ENCODE measurements at regions not wholly inside any gene's neighbourhood (a gene's known extent, or its start where the extent isn't known, plus 50 kb on each side); places are given as distances from the start of the nearest gene placed in this dataset.

GRCh38 chr10:3981300-3981699, 196.3 kb upstream of the KLF6 start:
- no peak overlapping the region for H3K4me3 ChIP-seq (ENCODE audit: low read depth, low read length)
- H3K9me3 ChIP-seq (ENCODE audit: control insufficient read depth, insufficient read depth, low read depth, low read length): no peaks in the 10 kb centered on the region
- no peaks in the 10 kb centered on the region for H3K36me3 ChIP-seq (ENCODE audit: control insufficient read depth in 2 of 2, insufficient read depth in 1 of 2, low read length in 2 of 2)
- ChIA-PET CTCF (interaction anchor here (0.7 kb wide), 1 partner anchor 26 kb away, joined by 4 read pairs; no protein-coding TSS in a partner anchor), POLR2A (no interaction called here)
- TF ChIP-seq ZNF658 (tag by site-specific recombination; IDR thresholded peaks at IDR 0.05) (no peak), ZNF776 (tag by site-specific recombination; IDR thresholded peaks at IDR 0.05; ENCODE audit: borderline replicate concordance) (no peak), ZFP69B (tag by site-specific recombination; IDR thresholded peaks at IDR 0.05) (no peak)
- no peak overlapping the region for H3K27ac ChIP-seq (ENCODE audit: extremely low read depth, low read depth, low read length)
- H3K4me1 ChIP-seq (ENCODE audit: control insufficient read depth, insufficient read depth, low read length): no peaks in the 10 kb centered on the region

- Histone ChIP-seq H3K4me1 (ENCODE audit: control insufficient read depth, insufficient read depth, low read length) (no peaks in the 10 kb centered on the region), H3K36me3 (ENCODE audit: control insufficient read depth in 2 of 2, insufficient read depth in 1 of 2, low read length in 2 of 2) (no peaks in the 10 kb centered on the region), H3K4me3 (ENCODE audit: low read depth, low read length) (no peak overlapping the region), H3K27ac (ENCODE audit: extremely low read depth, low read depth, low read length) (no peak overlapping the region), H3K9me3 (ENCODE audit: control insufficient read depth, insufficient read depth, low read depth, low read length) (no peaks in the 10 kb centered on the region)
- POLR2A ChIA-PET: no interaction called here
- CTCF ChIA-PET: interaction anchor here (0.7 kb wide), 1 partner anchor 26 kb away, joined by 4 read pairs; no protein-coding TSS in a partner anchor
- no peak for TF ChIP-seq ZNF791 (tag by site-specific recombination; IDR thresholded peaks at IDR 0.05)
- no peak for TF ChIP-seq ZNF626 (tag by site-specific recombination; IDR thresholded peaks at IDR 0.05)
- no peak for TF ChIP-seq ZNF266 (tag by site-specific recombination; IDR thresholded peaks at IDR 0.05; ENCODE audit: low read depth)
- no peak for TF ChIP-seq SALL2 (tag by site-specific recombination; IDR thresholded peaks at IDR 0.05; ENCODE audit: borderline replicate concordance)
- no peak for TF ChIP-seq ZFHX2 (tag by site-specific recombination; conservative IDR thresholded peaks at IDR 0.05)
- TF ChIP-seq REST (tag by site-specific recombination; IDR thresholded peaks at IDR 0.05): no peak
- no peak for TF ChIP-seq KLF8 (tag by site-specific recombination; IDR thresholded peaks at IDR 0.05)
- no peak for TF ChIP-seq ZNF571 (tag by site-specific recombination; IDR thresholded peaks at IDR 0.05)
- TF ChIP-seq ZNF23 (tag by site-specific recombination; IDR thresholded peaks at IDR 0.05; ENCODE audit: borderline replicate concordance): no peak
- TF ChIP-seq ZNF174 (tag by site-specific recombination; IDR thresholded peaks at IDR 0.05): no peak
- TF ChIP-seq ZNF391 (tag by site-specific recombination; IDR thresholded peaks at IDR 0.05; ENCODE audit: borderline replicate concordance, low read depth): no peak
- TF ChIP-seq KLF10 (tag by site-specific recombination; IDR thresholded peaks at IDR 0.05): no peak
- TF ChIP-seq ZNF529 (tag by site-specific recombination; IDR thresholded peaks at IDR 0.05; ENCODE audit: insufficient replicate concordance): no peak
- TF ChIP-seq ZNF600 (tag by site-specific recombination; IDR thresholded peaks at IDR 0.05): no peak
- TF ChIP-seq BCL6B (tag by site-specific recombination; IDR thresholded peaks at IDR 0.05): no peak
- no peak for TF ChIP-seq BCL11B (tag by site-specific recombination; IDR thresholded peaks at IDR 0.05; ENCODE audit: low read depth)
- no peak for TF ChIP-seq ZNF664 (tag by site-specific recombination; IDR thresholded peaks at IDR 0.05)
Measured at GRCh38 chr10:3980660-3981059, 195.7 kb upstream of the KLF6 start.
